Lower lobe of right lung (tissue), 2 donors: ENCODE measurements at regions not wholly inside any gene's neighbourhood (a gene's known extent, or its start where the extent isn't known, plus 50 kb on each side); places are given as distances from the start of the nearest gene placed in this dataset.

Experiments used
- ATAC-seq, 2 donors: fragments of 200-7000 bp; cut with Tn5 transposase; one replicate each; pipeline ENCODE4 v1.9.1; 2020 to 2022; ENCODE audit warnings: mild to moderate bottlenecking in 2 of 2, moderate library complexity in 2 of 2
- DNase-seq: peaks from one replicate; pipeline ENCODE4 v3.0.0-alpha.2; 2020
- H3K27ac ChIP-seq: fragments of 200-600 bp; one replicate; pipeline ENCODE4 v1.8.0; 2022
- H3K27me3 ChIP-seq: fragments of 200-600 bp; one replicate; pipeline ENCODE4 v1.8.0; 2022; ENCODE audit warnings: low read depth
- H3K36me3 ChIP-seq: fragments of 200-600 bp; one replicate; pipeline ENCODE4 v1.8.0; 2022; ENCODE audit warnings: mild to moderate bottlenecking
- H3K4me1 ChIP-seq: fragments of 200-600 bp; one replicate; pipeline ENCODE4 v1.8.0; 2022
- H3K4me3 ChIP-seq: fragments of 200-600 bp; one replicate; pipeline ENCODE4 v1.8.0; 2022; ENCODE audit warnings: mild to moderate bottlenecking
- H3K9me3 ChIP-seq: fragments of 200-600 bp; one replicate; pipeline ENCODE4 v1.8.0; 2022
- CTCF ChIP-seq: fragments of 200-600 bp; IDR thresholded peaks from one replicate; pipeline ENCODE4 v1.8.0; 2022; ENCODE audit warnings: antibody characterized with exemption, mild to moderate bottlenecking
- intact Hi-C: fragments of 100-400 bp; cut with DNase I; formaldehyde crosslinking; loops from one replicate; pipeline ENCODE4 v1.11.0; 2022
- donor health status: DM: no; HTN: yes; CAD: no; lungs with severe emphysema.

- intact Hi-C loops = no loop called here
- H3K36me3 ChIP-seq = no peaks in the 10 kb centered on the region
- no peaks in the 10 kb centered on the region for H3K27me3 ChIP-seq
- H3K27ac ChIP-seq = peak overlapping the region; percentile 59
- TF ChIP-seq CTCF = peak; percentile 16
- ATAC-seq (no peak), DNase-seq (no peak)
- no peak overlapping the region for H3K4me3 ChIP-seq
- H3K9me3 ChIP-seq = no peaks in the 10 kb centered on the region
- peaks cover 78% of the 10 kb centered on the region for H3K4me1 ChIP-seq
Measured at GRCh38 chr2:42931146-42931817, 138.9 kb upstream of the HAAO start.

- Histone ChIP-seq H3K27me3 (no peaks in the 10 kb centered on the region), H3K9me3 (no peaks in the 10 kb centered on the region), H3K4me1 (peaks cover 90% of the 10 kb centered on the region), H3K36me3 (no peaks in the 10 kb centered on the region), H3K27ac (peak overlapping the region; percentile 79), H3K4me3 (no peak overlapping the region)
- ATAC-seq = no peak
- TF ChIP-seq CTCF = no peak
- no peak for DNase-seq
- intact Hi-C loops = no loop called here
Measured at GRCh38 chr2:42930025-42930581, 137.7 kb upstream of the HAAO start.

- ATAC-seq (no peak), DNase-seq (no peak)
- Histone ChIP-seq H3K27me3 (no peaks in the 10 kb centered on the region), H3K4me3 (no peak overlapping the region), H3K9me3 (no peaks in the 10 kb centered on the region), H3K27ac (peak overlapping the region; percentile 79), H3K36me3 (no peaks in the 10 kb centered on the region), H3K4me1 (peaks cover 94% of the 10 kb centered on the region)
- intact Hi-C loops = no loop called here
- TF ChIP-seq CTCF = no peak
Measured at GRCh38 chr2:42929546-42930024, 137.2 kb upstream of the HAAO start.

DNA sequence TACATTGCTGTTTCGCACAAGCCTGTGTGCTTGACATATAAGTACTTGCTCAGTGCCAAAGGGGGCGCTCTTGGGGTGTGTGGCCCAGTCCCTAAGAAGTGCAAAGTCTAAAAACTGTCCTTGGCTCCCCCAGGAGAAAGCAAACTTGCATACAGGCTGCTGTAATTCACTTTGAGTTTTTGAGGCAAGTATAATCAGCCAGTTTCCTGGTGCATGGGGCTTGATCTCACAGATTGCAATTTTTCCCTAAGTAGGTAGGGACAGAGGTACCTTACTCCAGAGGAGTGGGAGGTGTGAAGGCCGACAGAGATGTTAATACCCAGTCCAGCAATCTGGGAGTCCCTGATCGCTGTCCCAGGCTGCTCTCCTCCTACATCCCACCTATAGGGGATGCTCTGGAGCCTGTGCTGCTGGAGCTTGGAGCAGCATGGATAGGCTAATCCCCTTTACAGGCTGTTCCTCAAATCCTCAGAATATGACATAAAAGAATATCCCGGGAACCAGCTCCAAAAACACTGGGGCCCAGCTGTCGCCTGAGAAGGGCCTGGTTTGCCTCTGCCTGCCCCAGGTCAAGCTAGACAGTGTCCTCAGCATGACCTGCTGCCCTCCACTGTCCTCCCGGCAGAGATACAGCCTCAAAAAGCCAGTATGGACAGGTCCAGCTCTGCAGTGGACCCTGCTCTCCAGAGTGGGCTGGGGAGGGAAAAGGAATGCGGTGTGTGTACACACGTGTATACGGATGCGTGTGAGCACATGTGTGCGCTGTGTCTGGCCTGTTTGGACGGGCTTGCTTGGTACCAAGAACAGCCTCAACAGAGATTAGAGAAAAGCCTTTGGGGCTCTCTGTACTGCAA lies 136.5 kb upstream of the HAAO start:
- no peaks in the 10 kb centered on the region for H3K9me3 ChIP-seq
- intact Hi-C loops = no loop called here
- H3K27ac ChIP-seq = peak overlapping the region; percentile 79
- no peaks in the 10 kb centered on the region for H3K27me3 ChIP-seq
- no peak for ATAC-seq
- TF ChIP-seq CTCF = peak; percentile 17
- H3K4me3 ChIP-seq = no peak overlapping the region
- H3K36me3 ChIP-seq = no peaks in the 10 kb centered on the region
- no peak for DNase-seq
- H3K4me1 ChIP-seq = peaks cover 94% of the 10 kb centered on the region

- intact Hi-C loops = no loop called here
- no peak for TF ChIP-seq CTCF
- Histone ChIP-seq H3K4me1 (peaks cover 98% of the 10 kb centered on the region), H3K36me3 (no peaks in the 10 kb centered on the region), H3K9me3 (no peaks in the 10 kb centered on the region), H3K27ac (peak overlapping the region; percentile 79), H3K4me3 (no peak overlapping the region), H3K27me3 (no peaks in the 10 kb centered on the region)
- ATAC-seq (no peak), DNase-seq (no peak)
Measured at GRCh38 chr2:42928161-42928691, 135.8 kb upstream of the HAAO start.
